Nephron (organoid): ENCODE measurements at regions not wholly inside any gene's neighbourhood (a gene's known extent, or its start where the extent isn't known, plus 50 kb on each side); places are given as distances from the start of the nearest gene placed in this dataset.

Experiments
- H3K27ac Mint-ChIP-seq, 3 experiments: 2 replicates each; pipeline ENCODE4 v1.8.0; 2020; ENCODE audit warnings: mixed read lengths in 3 of 3, mild to moderate bottlenecking in 2 of 3, moderate library complexity in 1 of 3
- H3K27me3 Mint-ChIP-seq: 2 replicates; pipeline ENCODE4 v1.8.0; 2021; ENCODE audit warnings: low read depth, mild to moderate bottlenecking, moderate library complexity, mixed read lengths
- H3K36me3 Mint-ChIP-seq: 2 replicates; pipeline ENCODE4 v1.8.0; 2020; ENCODE audit warnings: low read depth, mixed read lengths
- H3K4me1 Mint-ChIP-seq: 2 replicates; pipeline ENCODE4 v1.8.0; 2020; ENCODE audit warnings: mixed read lengths
- H3K4me3 Mint-ChIP-seq, 3 experiments: 2 replicates each; pipeline ENCODE4 v1.8.0; 2020; ENCODE audit warnings: mild to moderate bottlenecking in 3 of 3, mixed read lengths in 3 of 3, moderate library complexity in 2 of 3
- H3K9me3 Mint-ChIP-seq: 2 replicates; pipeline ENCODE4 v1.8.0; 2020; ENCODE audit warnings: mixed read lengths
- TF ChIP-seq, protein P1 (sequence below), 3 experiments: fragments of 200-600 bp; sonication (generic); IDR thresholded peaks; one replicate each; pipeline ENCODE4 v1.5.0; 2021; ENCODE audit warnings: antibody characterized with exemption in 3 of 3; ENCODE audit not compliant: unreplicated experiment in 3 of 3

DNA sequence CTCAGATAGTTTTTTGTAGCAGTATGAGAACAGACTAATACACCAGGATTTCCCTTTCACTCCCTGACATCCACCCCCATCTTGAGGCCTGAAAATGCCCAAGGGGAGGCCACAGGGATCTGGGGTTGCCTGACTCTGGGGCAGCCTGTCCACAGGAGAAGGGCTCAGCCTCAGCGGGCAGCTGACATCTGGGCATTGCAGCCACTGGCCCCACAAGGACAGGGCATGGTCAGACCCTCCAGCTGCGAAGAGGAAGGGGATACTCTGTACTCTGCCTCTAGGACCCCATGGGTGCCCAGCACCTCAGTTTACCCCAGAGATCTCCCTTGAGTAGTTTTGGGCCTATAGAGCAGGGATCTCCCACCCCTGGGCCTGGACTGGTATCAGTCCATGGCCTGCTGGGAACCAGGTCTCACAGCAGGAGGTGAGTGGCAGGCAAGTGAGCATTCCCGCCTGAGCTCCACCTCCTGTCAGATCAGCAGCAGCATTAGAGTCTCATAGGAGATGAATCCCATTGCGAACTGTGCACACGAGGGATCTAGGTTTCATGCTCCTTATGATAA is 138.9 kb downstream of the HMX1 start:
- Mint-ChIP-seq H3K4me3 (no peak overlapping the region), H3K36me3 (no peaks in the 10 kb centered on the region)

DNA sequence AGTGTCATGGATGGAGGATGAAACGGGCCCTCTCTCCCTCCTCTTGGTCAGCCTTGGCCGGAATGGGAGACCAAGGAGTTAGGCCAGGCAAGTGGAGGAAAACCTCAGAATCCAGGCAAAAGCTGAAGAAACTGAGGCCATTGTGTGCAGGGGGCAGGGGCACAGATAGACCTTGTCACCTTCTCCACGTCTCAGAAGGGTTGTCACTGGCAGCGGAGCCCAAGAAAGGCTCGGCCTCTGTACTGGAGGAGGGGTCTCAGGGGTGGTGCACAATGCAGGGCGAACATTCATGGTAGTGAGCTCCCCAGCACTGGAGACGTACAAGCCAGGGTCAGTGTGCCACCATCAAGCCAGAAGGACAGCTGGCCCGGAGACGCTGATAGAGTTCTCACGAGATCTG is 139.5 kb downstream of the CPZ start:
- H3K27me3 Mint-ChIP-seq, result peaks cover 17% of the 10 kb centered on the region
- H3K4me1 Mint-ChIP-seq, result peaks cover 3% of the 10 kb centered on the region
- H3K27ac Mint-ChIP-seq, result no peak overlapping the region
- H3K36me3 Mint-ChIP-seq, result no peaks in the 10 kb centered on the region
- H3K4me3 Mint-ChIP-seq, result no peak overlapping the region
- H3K9me3 Mint-ChIP-seq, result peaks cover 23% of the 10 kb centered on the region
- TF ChIP-seq, protein P1, sequence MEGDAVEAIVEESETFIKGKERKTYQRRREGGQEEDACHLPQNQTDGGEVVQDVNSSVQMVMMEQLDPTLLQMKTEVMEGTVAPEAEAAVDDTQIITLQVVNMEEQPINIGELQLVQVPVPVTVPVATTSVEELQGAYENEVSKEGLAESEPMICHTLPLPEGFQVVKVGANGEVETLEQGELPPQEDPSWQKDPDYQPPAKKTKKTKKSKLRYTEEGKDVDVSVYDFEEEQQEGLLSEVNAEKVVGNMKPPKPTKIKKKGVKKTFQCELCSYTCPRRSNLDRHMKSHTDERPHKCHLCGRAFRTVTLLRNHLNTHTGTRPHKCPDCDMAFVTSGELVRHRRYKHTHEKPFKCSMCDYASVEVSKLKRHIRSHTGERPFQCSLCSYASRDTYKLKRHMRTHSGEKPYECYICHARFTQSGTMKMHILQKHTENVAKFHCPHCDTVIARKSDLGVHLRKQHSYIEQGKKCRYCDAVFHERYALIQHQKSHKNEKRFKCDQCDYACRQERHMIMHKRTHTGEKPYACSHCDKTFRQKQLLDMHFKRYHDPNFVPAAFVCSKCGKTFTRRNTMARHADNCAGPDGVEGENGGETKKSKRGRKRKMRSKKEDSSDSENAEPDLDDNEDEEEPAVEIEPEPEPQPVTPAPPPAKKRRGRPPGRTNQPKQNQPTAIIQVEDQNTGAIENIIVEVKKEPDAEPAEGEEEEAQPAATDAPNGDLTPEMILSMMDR (IDR thresholded peaks at IDR 0.05; ENCODE audit: unreplicated experiment in 3 of 3), result no peak

More for the DNA sequence above, 138.9 kb downstream of the HMX1 start:
- peaks cover 23% of the 10 kb centered on the region for H3K9me3 Mint-ChIP-seq
- H3K27me3 Mint-ChIP-seq, result peaks cover 12% of the 10 kb centered on the region
- no peak overlapping the region for H3K27ac Mint-ChIP-seq
- H3K4me1 Mint-ChIP-seq, result no peaks in the 10 kb centered on the region
- TF ChIP-seq, protein P1 (IDR thresholded peaks at IDR 0.05; ENCODE audit: unreplicated experiment in 3 of 3), result no peak

DNA sequence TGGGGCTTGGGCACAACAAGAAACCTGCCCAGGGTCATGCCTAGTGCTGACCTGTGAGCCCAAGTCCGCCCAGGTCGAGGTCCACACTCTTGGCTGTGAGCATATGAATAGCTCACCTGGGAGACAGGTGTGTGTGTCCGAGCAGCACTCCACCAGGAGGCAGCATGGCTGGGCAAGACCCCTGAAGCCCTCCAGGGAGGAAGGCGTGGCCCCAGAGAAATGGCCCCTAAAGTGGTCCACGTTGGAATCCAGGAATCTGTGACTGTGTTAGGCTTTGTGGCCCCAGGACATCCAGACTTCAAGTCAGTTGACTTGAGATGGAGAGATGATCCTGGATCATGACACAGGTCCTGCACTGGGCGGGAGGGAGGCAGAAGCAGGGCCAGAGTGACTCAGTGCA is 138.8 kb downstream of the CPZ start:
- Mint-ChIP-seq H3K4me3 (no peak overlapping the region), H3K27me3 (peaks cover 23% of the 10 kb centered on the region), H3K27ac (no peak overlapping the region), H3K36me3 (no peaks in the 10 kb centered on the region), H3K9me3 (peaks cover 23% of the 10 kb centered on the region), H3K4me1 (peaks cover 9% of the 10 kb centered on the region)
- TF ChIP-seq, protein P1 (IDR thresholded peaks at IDR 0.05; ENCODE audit: unreplicated experiment in 3 of 3), result no peak

DNA sequence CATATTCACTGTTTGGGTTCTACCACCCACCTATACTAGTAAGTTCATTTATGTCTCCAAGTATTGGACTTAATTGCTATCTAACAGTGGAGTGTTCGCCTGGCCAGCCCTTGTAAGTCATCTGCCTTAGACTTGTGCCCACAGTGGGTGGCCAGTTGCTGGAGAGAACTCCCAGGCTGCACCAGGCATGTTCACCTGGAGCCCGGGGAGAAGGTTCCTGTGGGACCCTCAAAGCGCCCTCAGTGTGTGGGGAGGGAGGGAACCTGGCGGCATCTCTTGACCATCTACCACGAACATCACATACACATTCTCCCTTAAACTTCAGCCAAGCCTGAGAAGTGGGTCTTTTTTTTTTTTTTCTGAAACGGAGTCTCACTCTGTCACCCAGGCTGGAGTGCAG is 138.1 kb downstream of the CPZ start:
- H3K9me3 Mint-ChIP-seq, result peaks cover 23% of the 10 kb centered on the region
- no peak overlapping the region for H3K27ac Mint-ChIP-seq
- TF ChIP-seq, protein P1 (IDR thresholded peaks at IDR 0.05; ENCODE audit: unreplicated experiment in 3 of 3), result no peak
- no peaks in the 10 kb centered on the region for H3K36me3 Mint-ChIP-seq
- no peak overlapping the region for H3K4me3 Mint-ChIP-seq
- peaks cover 9% of the 10 kb centered on the region for H3K4me1 Mint-ChIP-seq
- H3K27me3 Mint-ChIP-seq, result peaks cover 23% of the 10 kb centered on the region

DNA sequence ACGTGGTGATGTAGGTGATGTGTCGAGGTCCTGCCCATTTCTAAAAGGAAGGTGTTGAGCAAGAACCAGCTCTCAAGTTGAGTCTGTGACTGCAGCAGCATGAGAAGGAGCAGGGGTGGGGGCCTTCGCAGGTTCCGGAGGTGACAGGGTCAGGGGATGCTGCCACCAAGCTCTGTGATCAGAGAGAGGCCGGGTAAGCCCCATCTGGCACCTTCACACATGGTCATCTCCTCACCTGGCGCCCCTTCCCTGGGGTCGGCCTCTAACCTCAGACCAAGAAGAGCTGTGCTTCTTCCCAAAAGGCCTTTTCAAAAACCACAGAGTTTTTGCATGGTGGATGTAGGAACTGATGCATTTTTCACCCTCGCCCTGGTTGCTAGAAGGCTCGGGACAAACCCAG is 137.6 kb downstream of the CPZ start:
- Mint-ChIP-seq H3K27me3 (peaks cover 24% of the 10 kb centered on the region), H3K27ac (no peak overlapping the region), H3K4me1 (peaks cover 9% of the 10 kb centered on the region), H3K36me3 (no peaks in the 10 kb centered on the region), H3K4me3 (no peak overlapping the region), H3K9me3 (peaks cover 23% of the 10 kb centered on the region)
- TF ChIP-seq, protein P1 (IDR thresholded peaks at IDR 0.05; ENCODE audit: unreplicated experiment in 3 of 3), result no peak

DNA sequence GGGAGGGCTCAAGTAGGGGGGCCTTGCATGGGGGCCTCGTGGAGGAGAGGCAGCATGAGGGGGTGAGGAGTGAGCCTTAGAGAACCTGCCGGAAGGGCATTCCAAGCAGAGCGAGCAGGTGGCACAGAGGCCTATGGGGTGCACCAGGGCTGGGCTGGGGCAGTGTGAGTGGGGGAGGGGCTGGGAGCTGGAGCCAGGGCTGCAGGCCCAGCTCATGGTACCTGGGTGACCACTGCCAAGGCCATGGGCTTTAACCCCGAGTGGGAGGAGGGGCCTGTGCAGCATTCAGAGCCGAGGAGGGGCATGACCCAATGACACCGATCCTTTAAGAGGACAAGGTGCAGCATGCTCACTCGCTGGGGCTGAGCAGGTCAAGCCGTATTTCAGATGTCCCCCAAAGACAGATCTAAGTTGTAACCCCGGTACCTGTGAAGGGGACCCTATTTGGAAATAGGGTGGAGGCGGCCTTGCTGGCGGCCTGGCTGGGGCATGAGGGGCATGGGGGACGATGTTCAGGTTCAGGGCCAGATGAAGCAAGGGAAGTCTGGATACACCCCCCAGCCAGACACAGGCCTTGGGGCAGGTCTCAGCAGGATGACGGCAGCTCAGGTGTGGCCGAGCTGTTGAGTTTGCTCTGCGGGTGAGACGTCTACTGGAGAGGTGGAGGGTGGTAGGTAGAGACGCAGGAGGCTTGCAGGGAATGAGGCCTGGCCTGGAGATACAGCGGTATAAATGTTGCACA is 137.0 kb downstream of the CPZ start:
- Mint-ChIP-seq H3K27ac (no peak overlapping the region), H3K36me3 (no peaks in the 10 kb centered on the region), H3K4me3 (no peak overlapping the region), H3K27me3 (peaks cover 29% of the 10 kb centered on the region), H3K9me3 (peaks cover 20% of the 10 kb centered on the region), H3K4me1 (peaks cover 9% of the 10 kb centered on the region)
- TF ChIP-seq, protein P1 (IDR thresholded peaks at IDR 0.05; ENCODE audit: unreplicated experiment in 3 of 3), result no peak
